H9 (cell line): ENCODE measurements at regions not wholly inside any gene's neighbourhood (a gene's known extent, or its start where the extent isn't known, plus 50 kb on each side); places are given as distances from the start of the nearest gene placed in this dataset.
A peak's percentile ranks its signal among the peaks of the same experiment; 100 is the strongest.

Experiments used
- DNase-seq: peaks from one replicate; pipeline ENCODE4 v3.0.0-alpha.2; 2017
- H2AFZ ChIP-seq: one replicate; pipeline ENCODE4 v1.6.1; 2013; ENCODE audit warnings: mild to moderate bottlenecking, low read length, control low read depth, moderate library complexity
- H2AK5ac ChIP-seq: 2 replicates; pipeline ENCODE4 v1.6.1; 2013; ENCODE audit warnings: low read length, control low read depth, mixed read lengths; ENCODE audit not compliant: insufficient read length
- H2BK120ac ChIP-seq: one replicate; pipeline ENCODE4 v1.6.1; 2013; ENCODE audit warnings: low read depth, mild to moderate bottlenecking, low read length, control low read depth, inconsistent platforms; ENCODE audit not compliant: poor library complexity, severe bottlenecking
- H2BK12ac ChIP-seq: 2 replicates; pipeline ENCODE4 v1.6.1; 2013; ENCODE audit warnings: low read length, control low read depth, mixed read lengths, low read depth; ENCODE audit not compliant: insufficient read length
- H2BK15ac ChIP-seq: 2 replicates; pipeline ENCODE4 v1.6.1; 2013; ENCODE audit warnings: low read depth, low read length, control low read depth
- H2BK20ac ChIP-seq: one replicate; pipeline ENCODE4 v1.6.1; 2013; ENCODE audit warnings: low read depth, mild to moderate bottlenecking, low read length, control low read depth, inconsistent platforms; ENCODE audit not compliant: poor library complexity, severe bottlenecking
- H2BK5ac ChIP-seq: 2 replicates; pipeline ENCODE4 v1.6.1; 2013; ENCODE audit warnings: low read length, control low read depth, mixed read lengths; ENCODE audit not compliant: insufficient read length
- H3K14ac ChIP-seq: 2 replicates; pipeline ENCODE4 v1.6.1; 2013; ENCODE audit warnings: low read length, control low read depth; ENCODE audit not compliant: insufficient read depth
- H3K18ac ChIP-seq: 2 replicates; pipeline ENCODE4 v1.6.1; 2013; ENCODE audit warnings: low read depth, mild to moderate bottlenecking, mixed read lengths, low read length, control low read depth; ENCODE audit not compliant: insufficient read length
- H3K23ac ChIP-seq: 2 replicates; pipeline ENCODE4 v1.6.1; 2013; ENCODE audit warnings: low read length, control low read depth, mixed read lengths, low read depth; ENCODE audit not compliant: insufficient read length
- H3K23me2 ChIP-seq: 2 replicates; pipeline ENCODE4 v1.6.1; 2013; ENCODE audit warnings: low read depth, mild to moderate bottlenecking, mixed read lengths, low read length, control low read depth; ENCODE audit not compliant: insufficient read length, poor library complexity, severe bottlenecking
- H3K27ac ChIP-seq: 2 replicates; pipeline ENCODE4 v1.5.1; 2013; ENCODE audit warnings: low read length, control low read depth, mixed read lengths, low read depth; ENCODE audit not compliant: insufficient read length
- H3K27me3 ChIP-seq: 2 replicates; pipeline ENCODE4 v1.6.1; 2013; ENCODE audit warnings: low read length, control low read depth, inconsistent platforms; ENCODE audit not compliant: insufficient read depth
- H3K4ac ChIP-seq: 2 replicates; pipeline ENCODE4 v1.6.1; 2013; ENCODE audit warnings: low read depth, mild to moderate bottlenecking, control low read depth, inconsistent platforms, low read length, moderate library complexity
- H3K4me1 ChIP-seq: 2 replicates; pipeline ENCODE4 v1.6.1; 2013; ENCODE audit warnings: low read length, control low read depth, inconsistent platforms; ENCODE audit not compliant: insufficient read depth
- H3K4me2 ChIP-seq: 2 replicates; pipeline ENCODE4 v1.6.1; 2013; ENCODE audit warnings: low read length, control low read depth, mixed read lengths; ENCODE audit not compliant: insufficient read length, insufficient read depth
- H3K56ac ChIP-seq: 2 replicates; pipeline ENCODE4 v1.6.1; 2013; ENCODE audit warnings: low read depth, mild to moderate bottlenecking, mixed read lengths, low read length, control low read depth; ENCODE audit not compliant: insufficient read length
- H3K79me1 ChIP-seq: 2 replicates; pipeline ENCODE4 v1.6.1; 2013; ENCODE audit warnings: low read depth, mild to moderate bottlenecking, moderate library complexity, low read length, control low read depth, inconsistent platforms; ENCODE audit not compliant: insufficient read depth, poor library complexity, severe bottlenecking
- H3K79me2 ChIP-seq: 2 replicates; pipeline ENCODE4 v1.6.1; 2013; ENCODE audit warnings: low read length, control low read depth, inconsistent platforms; ENCODE audit not compliant: insufficient read depth
- H3K9ac ChIP-seq: 2 replicates; pipeline ENCODE4 v1.6.1; 2013; ENCODE audit warnings: low read length, control low read depth, mixed read lengths; ENCODE audit not compliant: insufficient read length; ENCODE audit errors: extremely low read depth
- H3K9me3 ChIP-seq: one replicate; pipeline ENCODE4 v1.6.1; 2013; ENCODE audit warnings: low read depth, low read length, inconsistent platforms; ENCODE audit not compliant: control insufficient read depth
- H3T11ph ChIP-seq: one replicate; pipeline ENCODE4 v1.6.1; 2013; ENCODE audit warnings: mild to moderate bottlenecking, low read length, control low read depth, inconsistent platforms
- H4K20me1 ChIP-seq: one replicate; pipeline ENCODE4 v1.6.1; 2013; ENCODE audit not compliant: control insufficient read depth, insufficient read length, insufficient read depth
- H4K5ac ChIP-seq: 2 replicates; pipeline ENCODE4 v1.6.1; 2013; ENCODE audit warnings: low read depth, mild to moderate bottlenecking, mixed read lengths, low read length, control low read depth; ENCODE audit not compliant: insufficient read length
- H4K8ac ChIP-seq: replicated peaks from 2 replicates; pipeline ENCODE4 v1.6.1; 2013; ENCODE audit warnings: low read length, control low read depth, mixed read lengths, low read depth; ENCODE audit not compliant: insufficient read length
- H4K91ac ChIP-seq: 2 replicates; pipeline ENCODE4 v1.6.1; 2013; ENCODE audit warnings: low read depth, mild to moderate bottlenecking, moderate library complexity, mixed read lengths, low read length, control low read depth; ENCODE audit not compliant: insufficient read length
- H3K27ac Mint-ChIP-seq, 3 experiments: 2 replicates in 2 of 3; 3 replicates in 1 of 3; pipeline ENCODE4 v1.8.0; 2020 to 2021; ENCODE audit warnings: mixed read lengths in 3 of 3, mild to moderate bottlenecking in 1 of 3, moderate library complexity in 1 of 3
- H3K27me3 Mint-ChIP-seq: 2 replicates; pipeline ENCODE4 v1.8.0; 2021; ENCODE audit warnings: low read depth, mild to moderate bottlenecking, moderate library complexity, mixed read lengths
- H3K36me3 Mint-ChIP-seq, 3 experiments: 2 replicates in 2 of 3; 3 replicates in 1 of 3; pipeline ENCODE4 v1.8.0; 2020 to 2021; ENCODE audit warnings: low read depth in 3 of 3, mixed read lengths in 3 of 3; ENCODE audit not compliant: insufficient read depth in 1 of 3
- H3K4me1 Mint-ChIP-seq, 2 experiments: 2 replicates each; pipeline ENCODE4 v1.8.0; 2020; ENCODE audit warnings: mixed read lengths in 2 of 2
- H3K4me3 Mint-ChIP-seq, 2 experiments: 2 replicates in 1 of 2; 3 replicates in 1 of 2; pipeline ENCODE4 v1.8.0; 2020 to 2021; ENCODE audit warnings: mild to moderate bottlenecking in 2 of 2, mixed read lengths in 2 of 2, moderate library complexity in 1 of 2
- H3K9me3 Mint-ChIP-seq, 2 experiments: 2 replicates in 1 of 2; 3 replicates in 1 of 2; pipeline ENCODE4 v1.8.0; 2020; ENCODE audit warnings: mild to moderate bottlenecking in 2 of 2, mixed read lengths in 2 of 2, moderate library complexity in 1 of 2
- WGBS: extraction: QIAGEN DNeasy Blood & Tissue Kit; methylation state at CpG from one replicate; pipeline ENCODE4 v1.1.7; 2013; ENCODE audit warnings: missing lambda C conversion rate, low lambda C conversion rate, mixed read lengths; ENCODE audit not compliant: insufficient read length; ENCODE audit errors: extremely low coverage; 5-methylcytosine and 5-hydroxymethylcytosine counted together
- TF ChIP-seq, protein P1 (sequence below): fragments of 200-600 bp; sonication (generic); conservative IDR thresholded peaks from 3 replicates; pipeline ENCODE4 v1.8.0; 2021; ENCODE audit warnings: antibody characterized with exemption, mild to moderate bottlenecking

DNA sequence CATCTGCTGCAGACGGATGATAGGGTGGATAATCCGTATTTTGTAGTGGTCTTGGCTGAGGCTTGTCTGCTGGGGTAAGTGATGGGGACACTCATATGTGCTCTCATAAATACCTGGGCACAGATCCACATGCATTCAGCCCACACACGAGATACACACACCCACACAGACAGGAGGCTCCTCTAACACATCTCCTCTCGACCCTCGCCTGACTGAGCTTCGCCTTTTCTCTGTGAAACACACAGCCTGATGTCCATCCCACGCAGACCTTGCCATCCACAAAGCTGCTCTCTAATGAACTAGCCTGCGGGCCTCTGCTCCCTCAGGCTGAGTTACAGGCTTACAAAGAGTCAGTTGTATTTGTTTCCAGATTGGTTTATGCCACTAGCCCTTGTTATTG is 96.3 kb upstream of the CSF3R start:
- Histone ChIP-seq H3K23me2 (no peaks in the 10 kb centered on the region), H3K4me2 (no peak overlapping the region), H2BK20ac (no peak overlapping the region), H4K5ac (no peak overlapping the region), H2BK12ac (no peak overlapping the region), H2BK15ac (no peak overlapping the region), H4K91ac (no peak overlapping the region), H3K23ac (no peak overlapping the region), H3K79me2 (no peaks in the 10 kb centered on the region), H3K56ac (no peak overlapping the region), H3K9me3 (no peaks in the 10 kb centered on the region), H3K18ac (no peak overlapping the region), H2BK5ac (no peak overlapping the region), H3K14ac (no peak overlapping the region), H4K20me1 (no peaks in the 10 kb centered on the region), H3T11ph (no peak overlapping the region), H2BK120ac (no peak overlapping the region), H3K4me1 (peaks cover 5% of the 10 kb centered on the region; the same call in 1 of the 2 replicates), H3K79me1 (no peaks in the 10 kb centered on the region), H4K8ac (no peak overlapping the region), H3K9ac (no peak overlapping the region), H3K27ac (no peak overlapping the region), H2AK5ac (no peak overlapping the region), H3K4ac (no peak overlapping the region), H2AFZ (no peak overlapping the region), H3K27me3 (no peaks in the 10 kb centered on the region)
- DNase-seq: no peak
- WGBS: no CpG with 5 or more reads among the region's 8 CpGs
- TF ChIP-seq, protein P1, sequence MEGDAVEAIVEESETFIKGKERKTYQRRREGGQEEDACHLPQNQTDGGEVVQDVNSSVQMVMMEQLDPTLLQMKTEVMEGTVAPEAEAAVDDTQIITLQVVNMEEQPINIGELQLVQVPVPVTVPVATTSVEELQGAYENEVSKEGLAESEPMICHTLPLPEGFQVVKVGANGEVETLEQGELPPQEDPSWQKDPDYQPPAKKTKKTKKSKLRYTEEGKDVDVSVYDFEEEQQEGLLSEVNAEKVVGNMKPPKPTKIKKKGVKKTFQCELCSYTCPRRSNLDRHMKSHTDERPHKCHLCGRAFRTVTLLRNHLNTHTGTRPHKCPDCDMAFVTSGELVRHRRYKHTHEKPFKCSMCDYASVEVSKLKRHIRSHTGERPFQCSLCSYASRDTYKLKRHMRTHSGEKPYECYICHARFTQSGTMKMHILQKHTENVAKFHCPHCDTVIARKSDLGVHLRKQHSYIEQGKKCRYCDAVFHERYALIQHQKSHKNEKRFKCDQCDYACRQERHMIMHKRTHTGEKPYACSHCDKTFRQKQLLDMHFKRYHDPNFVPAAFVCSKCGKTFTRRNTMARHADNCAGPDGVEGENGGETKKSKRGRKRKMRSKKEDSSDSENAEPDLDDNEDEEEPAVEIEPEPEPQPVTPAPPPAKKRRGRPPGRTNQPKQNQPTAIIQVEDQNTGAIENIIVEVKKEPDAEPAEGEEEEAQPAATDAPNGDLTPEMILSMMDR: no peak
- Mint-ChIP-seq H3K9me3 (no peaks in the 10 kb centered on the region), H3K27ac (0 out of 7 replicates have a peak overlapping the region, but pooled peaks of 1 of the 3 experiments have one; percentile 2), H3K27me3 (peaks cover 6% of the 10 kb centered on the region), H3K4me1 (peaks cover 32 to 49% of the 10 kb centered on the region in 2 experiments), H3K4me3 (no peak overlapping the region), H3K36me3 (no peaks in the 10 kb centered on the region)
